Stomach smooth muscle (tissue), 2 donors: ENCODE measurements at regions not wholly inside any gene's neighbourhood (a gene's known extent, or its start where the extent isn't known, plus 50 kb on each side); places are given as distances from the start of the nearest gene placed in this dataset.
"Not testable (repeated sequence)": the region's sequence is repeated elsewhere in the genome, so short reads cannot be mapped to it uniquely, and the experiment has no call there.

Experiments used
- H3K27ac ChIP-seq: one replicate; pipeline ENCODE4 v1.7.0; 2013; ENCODE audit warnings: mild to moderate bottlenecking, low read length, inconsistent platforms
- H3K27me3 ChIP-seq, 2 donors: one replicate each; pipeline ENCODE4 v1.7.0; 2013; ENCODE audit warnings: low read length in 2 of 2; ENCODE audit not compliant: insufficient read depth in 2 of 2, control insufficient read depth in 1 of 2
- H3K36me3 ChIP-seq, 2 donors: one replicate each; pipeline ENCODE4 v1.7.0; 2013; ENCODE audit warnings: low read length in 2 of 2; ENCODE audit not compliant: control insufficient read depth in 2 of 2, insufficient read depth in 2 of 2
- H3K4me1 ChIP-seq: one replicate; pipeline ENCODE4 v1.7.0; 2013; ENCODE audit warnings: low read length; ENCODE audit not compliant: control insufficient read depth, insufficient read depth
- H3K4me3 ChIP-seq, 2 donors: one replicate each; pipeline ENCODE4 v1.7.0; 2013; ENCODE audit warnings: low read length in 2 of 2
- H3K9ac ChIP-seq, 2 donors: one replicate each; pipeline ENCODE4 v1.7.0; 2013; ENCODE audit warnings: low read length in 2 of 2, mild to moderate bottlenecking in 1 of 2
- H3K9me3 ChIP-seq, 2 donors: one replicate each; pipeline ENCODE4 v1.7.0; 2013; ENCODE audit warnings: low read length in 2 of 2; ENCODE audit not compliant: control insufficient read depth in 2 of 2
- donor health status: healthy.
- donor health status: Pancreatic carcinoma.

DNA sequence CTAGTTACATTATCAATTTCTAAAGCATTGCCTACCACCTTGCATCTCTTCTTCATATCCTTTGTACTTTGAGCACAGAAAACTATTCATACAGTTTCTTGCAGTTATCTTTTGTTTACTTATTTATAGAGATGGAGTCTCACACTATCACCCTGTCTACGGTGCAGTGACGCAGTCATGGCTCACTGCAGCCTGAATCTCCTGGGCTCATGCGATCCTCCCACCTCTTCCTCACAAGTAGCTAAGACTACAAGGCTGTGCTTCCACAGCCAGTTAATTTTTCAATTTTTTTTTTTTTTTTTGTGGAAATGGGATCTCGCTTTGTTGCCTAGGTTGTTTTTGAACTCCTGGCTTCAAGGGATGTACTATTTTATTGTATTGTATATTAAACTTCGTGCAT, 158.0 kb downstream of the TTC6 start:
- H3K27me3 ChIP-seq = no peaks in the 10 kb centered on the region
- H3K4me1 ChIP-seq = no peaks in the 10 kb centered on the region
- H3K9me3 ChIP-seq = no peaks in the 10 kb centered on the region
- no peak overlapping the region for H3K4me3 ChIP-seq
- H3K9ac ChIP-seq = no peak overlapping the region
- no peaks in the 10 kb centered on the region for H3K36me3 ChIP-seq
- no peak overlapping the region for H3K27ac ChIP-seq

DNA sequence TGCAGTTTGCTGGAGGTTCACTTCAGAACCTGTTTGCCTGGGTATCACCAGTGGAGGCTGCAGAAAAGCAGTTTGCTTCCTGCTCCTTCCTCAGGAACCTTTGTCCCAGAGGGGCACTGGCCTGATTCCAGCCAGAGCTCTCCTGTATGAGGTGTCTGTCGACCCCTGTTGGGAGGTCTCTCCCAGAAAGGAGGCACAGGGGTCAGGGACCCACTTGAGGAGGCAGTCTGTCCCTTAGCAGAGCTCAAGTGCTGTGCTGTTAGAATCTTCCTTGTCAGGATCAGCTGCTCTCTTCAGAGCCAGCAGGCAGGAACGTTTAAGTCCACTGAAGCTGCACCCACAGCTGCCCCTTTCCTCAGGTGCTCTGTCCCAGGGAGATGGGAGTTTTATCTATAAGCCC, 164.8 kb downstream of the TTC6 start:
- H3K9ac ChIP-seq, H3K27me3 ChIP-seq: not testable (repeated sequence)

GRCh38 chr14:37763266-37763665, 167.8 kb downstream of the TTC6 start:
- no peaks in the 10 kb centered on the region for H3K36me3 ChIP-seq
- H3K4me3 ChIP-seq = no peak overlapping the region
- no peak overlapping the region for H3K9ac ChIP-seq
- no peaks in the 10 kb centered on the region for H3K4me1 ChIP-seq
- H3K9me3 ChIP-seq = no peaks in the 10 kb centered on the region
- H3K27ac ChIP-seq = no peak overlapping the region
- H3K27me3 ChIP-seq = no peaks in the 10 kb centered on the region

More for the DNA sequence above, 164.8 kb downstream of the TTC6 start:
- not testable (repeated sequence) for H3K9me3 ChIP-seq, H3K4me3 ChIP-seq, H3K27ac ChIP-seq, H3K4me1 ChIP-seq, H3K36me3 ChIP-seq

DNA sequence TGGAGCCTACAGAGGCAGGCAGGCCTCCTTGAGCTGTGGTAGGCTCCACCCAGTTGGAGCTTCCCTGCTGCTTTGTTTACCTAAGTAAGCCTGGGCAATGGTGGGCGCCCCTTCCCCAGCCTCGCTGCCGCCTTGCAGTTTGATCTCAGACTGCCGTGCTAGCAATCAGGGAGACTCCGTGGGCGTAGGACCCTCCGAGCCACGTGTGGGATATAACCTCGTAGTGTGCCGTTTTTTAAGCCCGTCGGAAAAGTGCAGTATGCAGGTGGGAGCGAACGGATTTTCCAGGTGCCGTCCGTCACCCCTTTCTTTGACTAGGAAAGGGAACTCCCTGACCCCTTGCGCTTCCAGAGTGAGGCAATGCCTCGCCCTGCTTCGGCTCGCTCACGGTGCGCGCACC, 176.9 kb downstream of the TTC6 start:
- not testable (repeated sequence) for H3K4me3 ChIP-seq, H3K27me3 ChIP-seq, H3K27ac ChIP-seq, H3K36me3 ChIP-seq, H3K9me3 ChIP-seq, H3K4me1 ChIP-seq, H3K9ac ChIP-seq

DNA sequence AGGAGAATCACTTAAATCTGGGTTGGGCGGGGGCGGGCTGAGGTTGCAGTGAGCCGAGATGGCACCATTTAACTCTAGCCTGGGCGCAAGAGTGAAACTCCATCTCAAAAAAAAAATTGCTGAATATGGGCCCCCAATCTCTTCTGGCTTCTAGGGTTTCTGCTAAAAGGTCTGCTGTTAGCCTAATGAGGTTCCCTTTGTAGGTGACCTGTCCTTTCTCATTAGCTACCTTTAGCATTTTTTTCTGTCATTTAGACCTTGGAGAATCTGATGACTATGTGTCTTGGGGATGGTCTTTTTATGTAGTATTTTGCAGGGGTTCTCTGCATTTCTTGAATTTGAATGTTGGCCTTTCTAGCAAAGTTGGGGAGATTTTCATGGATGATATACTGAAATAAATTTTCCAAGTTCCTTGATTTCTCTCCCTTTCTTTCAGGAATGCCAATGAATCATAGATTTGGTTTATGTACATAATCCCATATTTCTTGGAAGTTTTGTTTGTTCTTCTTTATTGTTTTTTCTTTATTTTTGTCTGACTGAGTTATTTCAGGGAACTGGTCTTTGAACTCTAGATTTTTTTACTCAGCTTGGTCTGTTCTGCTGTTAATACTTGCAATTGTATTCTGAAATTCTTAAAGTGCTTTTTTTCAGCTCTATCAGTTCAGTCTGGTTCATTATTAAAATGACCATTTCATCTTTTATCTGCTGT, 181.5 kb downstream of the TTC6 start:
- H3K4me1 ChIP-seq = no peaks in the 10 kb centered on the region
- H3K4me3 ChIP-seq = no peak overlapping the region
- H3K36me3 ChIP-seq = no peaks in the 10 kb centered on the region
- H3K27ac ChIP-seq = no peak overlapping the region
- no peak overlapping the region for H3K9ac ChIP-seq
- peaks cover 0 to 3% of the 10 kb centered on the region in 2 donors for H3K9me3 ChIP-seq
- no peaks in the 10 kb centered on the region for H3K27me3 ChIP-seq

- Histone ChIP-seq H3K9ac (no peak overlapping the region), H3K27me3 (no peaks in the 10 kb centered on the region), H3K9me3 (peaks cover 0 to 3% of the 10 kb centered on the region in 2 donors), H3K27ac (no peak overlapping the region), H3K4me3 (no peak overlapping the region), H3K4me1 (no peaks in the 10 kb centered on the region), H3K36me3 (no peaks in the 10 kb centered on the region)
These were observed 182.9 kb downstream of the TTC6 start for GRCh38 chr14:37778135-37778943.

- H3K36me3 ChIP-seq = no peaks in the 10 kb centered on the region
- no peak overlapping the region for H3K27ac ChIP-seq
- H3K4me1 ChIP-seq = no peaks in the 10 kb centered on the region
- peaks cover 0 to 3% of the 10 kb centered on the region in 2 donors for H3K9me3 ChIP-seq
- no peaks in the 10 kb centered on the region for H3K27me3 ChIP-seq
- H3K4me3 ChIP-seq = no peak overlapping the region
- no peak overlapping the region for H3K9ac ChIP-seq
These were observed 184.1 kb downstream of the TTC6 start for GRCh38 chr14:37779480-37779879.

DNA sequence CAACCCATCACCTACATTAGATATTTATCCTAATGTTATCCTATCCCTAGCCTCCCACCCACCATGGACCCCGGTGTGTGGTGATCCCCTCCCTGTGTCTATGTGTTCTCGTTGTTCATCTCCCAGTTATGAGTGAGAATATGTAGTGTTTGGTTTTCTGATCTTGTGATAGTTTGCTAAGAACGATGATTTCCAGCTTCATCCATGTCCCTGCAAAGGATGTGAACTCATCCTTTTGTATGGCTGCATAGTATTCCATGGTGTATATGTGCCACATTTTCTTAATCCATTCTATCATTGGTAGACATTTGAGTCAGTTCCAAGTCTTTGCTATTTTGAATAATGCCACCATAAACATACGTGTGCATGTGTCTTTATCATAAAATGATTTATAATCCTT, 185.3 kb downstream of the TTC6 start:
- H3K9ac ChIP-seq, H3K4me1 ChIP-seq, H3K27ac ChIP-seq, H3K36me3 ChIP-seq, H3K9me3 ChIP-seq, H3K4me3 ChIP-seq, H3K27me3 ChIP-seq: not testable (repeated sequence)

- not testable (repeated sequence) for H3K4me1 ChIP-seq, H3K4me3 ChIP-seq, H3K9me3 ChIP-seq, H3K9ac ChIP-seq, H3K27me3 ChIP-seq, H3K27ac ChIP-seq, H3K36me3 ChIP-seq
These were observed 188.9 kb downstream of the TTC6 start for GRCh38 chr14:37784203-37784826.

- H3K36me3 ChIP-seq, H3K27ac ChIP-seq, H3K4me1 ChIP-seq, H3K4me3 ChIP-seq, H3K9me3 ChIP-seq, H3K9ac ChIP-seq, H3K27me3 ChIP-seq: not testable (repeated sequence)
These were observed 189.4 kb downstream of the TTC6 start for GRCh38 chr14:37784827-37785223.

DNA sequence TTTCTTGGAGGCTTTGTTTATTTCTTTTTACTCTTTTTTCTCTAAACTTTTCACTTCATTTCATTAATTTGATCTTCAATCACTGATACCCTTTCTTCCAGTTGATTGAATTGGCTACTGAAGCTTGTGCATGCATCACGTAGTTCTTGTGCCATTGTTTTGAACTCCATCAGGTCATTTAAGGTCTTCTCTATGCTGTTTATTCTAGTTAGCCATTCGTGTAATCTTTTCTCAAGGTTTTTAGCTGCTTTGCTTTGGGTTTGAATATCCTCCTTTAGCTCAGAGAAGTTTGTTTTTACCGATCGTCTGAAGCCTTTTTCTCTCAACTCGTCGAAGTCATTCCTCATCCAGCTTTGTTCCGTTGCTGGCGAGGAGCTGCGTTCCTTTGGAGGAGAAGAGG, 189.9 kb downstream of the TTC6 start:
- not testable (repeated sequence) for H3K9me3 ChIP-seq, H3K9ac ChIP-seq, H3K36me3 ChIP-seq, H3K27me3 ChIP-seq, H3K27ac ChIP-seq, H3K4me3 ChIP-seq, H3K4me1 ChIP-seq
